DMS114 treated with DMSO at 0.1 percent for 48 hours (cell line): ENCODE measurements at regions not wholly inside any gene's neighbourhood (a gene's known extent, or its start where the extent isn't known, plus 50 kb on each side); places are given as distances from the start of the nearest gene placed in this dataset.
"Not testable (repeated sequence)": the region's sequence is repeated elsewhere in the genome, so short reads cannot be mapped to it uniquely, and the experiment has no call there.

Experiments
- DNase-seq: peaks from one replicate; lab custom pipeline; 2025; ENCODE audit not compliant: unreplicated experiment; lab: John Stamatoyannopoulos, UW

GRCh38 chr13:60214213-60215055 is 50.7 kb upstream of the DIAPH3 start:
- DNase-seq, result no peak

- no peak for DNase-seq
Measured at GRCh38 chr13:60220072-60220471, 56.3 kb upstream of the DIAPH3 start.

- DNase-seq, result no peak
Measured at GRCh38 chr13:60221581-60221980, 57.9 kb upstream of the DIAPH3 start.

GRCh38 chr13:60226507-60226906 is 62.8 kb upstream of the DIAPH3 start:
- DNase-seq, result no peak

- no peak for DNase-seq
Measured at GRCh38 chr13:60227158-60227557, 63.4 kb upstream of the DIAPH3 start.

- DNase-seq, result no peak
Measured at GRCh38 chr13:60229708-60230272, 66.1 kb upstream of the DIAPH3 start.

- DNase-seq, result no peak
Measured at GRCh38 chr13:60230593-60230992, 66.9 kb upstream of the DIAPH3 start.

- DNase-seq, result no peak
Measured at GRCh38 chr13:60242043-60242595, 78.4 kb upstream of the DIAPH3 start.

GRCh38 chr13:60244381-60244780 is 80.7 kb upstream of the DIAPH3 start:
- DNase-seq, result no peak

- DNase-seq, result not testable (repeated sequence)
Measured at GRCh38 chr13:60251419-60251818, 87.7 kb upstream of the DIAPH3 start.

GRCh38 chr13:60258349-60258748 is 94.6 kb upstream of the DIAPH3 start:
- no peak for DNase-seq

- DNase-seq, result no peak
Measured at GRCh38 chr13:60260440-60260839, 96.7 kb upstream of the DIAPH3 start.

GRCh38 chr13:60261432-60262351 is 98.0 kb upstream of the DIAPH3 start:
- no peak for DNase-seq

- DNase-seq, result no peak
Measured at GRCh38 chr13:60265566-60265965, 101.8 kb upstream of the DIAPH3 start.

- no peak for DNase-seq
Measured at GRCh38 chr13:60267498-60268202, 103.9 kb upstream of the DIAPH3 start.

- DNase-seq, result no peak
Measured at GRCh38 chr13:60268203-60268555, 104.5 kb upstream of the DIAPH3 start.

- no peak for DNase-seq
Measured at GRCh38 chr13:60273971-60274527, 110.3 kb upstream of the DIAPH3 start.

- DNase-seq, result no peak
Measured at GRCh38 chr13:60274655-60275054, 110.9 kb upstream of the DIAPH3 start.

GRCh38 chr13:60275208-60275607 is 111.5 kb upstream of the DIAPH3 start:
- DNase-seq, result no peak

- DNase-seq, result not testable (repeated sequence)
Measured at GRCh38 chr13:60280524-60280923, 116.5 kb upstream of the TDRD3 start.
